Spinal cord (tissue), 9 donors: ENCODE measurements at regions not wholly inside any gene's neighbourhood (a gene's known extent, or its start where the extent isn't known, plus 50 kb on each side); places are given as distances from the start of the nearest gene placed in this dataset.

Experiments used
- DNase-seq, 6 donors: peaks; one replicate each; pipeline versions ENCODE4 v3.0.0 to v3.0.0-alpha.2; 2013 to 2015; ENCODE audit warnings: low spot score in 6 of 6, low read depth in 4 of 6
- H3K27ac ChIP-seq: one replicate; pipeline ENCODE4 v1.5.1; 2013; ENCODE audit warnings: low read depth, low read length, control low read depth
- H3K27me3 ChIP-seq: one replicate; pipeline ENCODE4 v1.6.1; 2013; ENCODE audit warnings: low read length; ENCODE audit not compliant: control insufficient read depth, insufficient read depth
- H3K36me3 ChIP-seq: one replicate; pipeline ENCODE4 v1.6.1; 2013; ENCODE audit warnings: low read length; ENCODE audit not compliant: control insufficient read depth, insufficient read depth
- H3K4me1 ChIP-seq: one replicate; pipeline ENCODE4 v1.6.1; 2013; ENCODE audit warnings: low read length; ENCODE audit not compliant: control insufficient read depth, insufficient read depth
- H3K4me3 ChIP-seq: one replicate; pipeline ENCODE4 v1.5.1; 2013; ENCODE audit warnings: low read depth, low read length, control low read depth
- H3K9me3 ChIP-seq: one replicate; pipeline ENCODE4 v1.6.1; 2013; ENCODE audit warnings: low read length; ENCODE audit not compliant: control insufficient read depth, insufficient read depth
- WGBS: methylation state at CpG from one replicate; pipeline ENCODE4 v1.1.5; 2013; ENCODE audit warnings: missing lambda C conversion rate; ENCODE audit not compliant: insufficient coverage; 5-methylcytosine and 5-hydroxymethylcytosine counted together
- donor health status: healthy.

- Histone ChIP-seq H3K4me1 (no peaks in the 10 kb centered on the region), H3K27ac (no peak overlapping the region), H3K27me3 (no peaks in the 10 kb centered on the region), H3K36me3 (no peaks in the 10 kb centered on the region), H3K9me3 (no peaks in the 10 kb centered on the region), H3K4me3 (no peak overlapping the region)
- no peak for DNase-seq
- WGBS = 100% methylated on average over 1 of the region's 3 CpGs
Observed at GRCh38 chr10:120328647-120329046, 128.4 kb upstream of the PLPP4 start.

- DNase-seq = peak in 1 of 6 donors; percentile 38
- no peak overlapping the region for H3K27ac ChIP-seq
- no CpG with 5 or more reads among the region's 3 CpGs for WGBS
- H3K27me3 ChIP-seq = no peaks in the 10 kb centered on the region
- no peaks in the 10 kb centered on the region for H3K9me3 ChIP-seq
- no peak overlapping the region for H3K4me3 ChIP-seq
- no peaks in the 10 kb centered on the region for H3K4me1 ChIP-seq
- H3K36me3 ChIP-seq = no peaks in the 10 kb centered on the region
Observed at GRCh38 chr10:120335553-120335952, 121.5 kb upstream of the PLPP4 start.

- peak in 1 of 6 donors; percentile 60 for DNase-seq
- Histone ChIP-seq H3K27ac (no peak overlapping the region), H3K9me3 (no peaks in the 10 kb centered on the region), H3K36me3 (no peaks in the 10 kb centered on the region), H3K27me3 (no peaks in the 10 kb centered on the region), H3K4me3 (no peak overlapping the region), H3K4me1 (no peaks in the 10 kb centered on the region)
Observed at GRCh38 chr10:120336306-120336910, 120.6 kb upstream of the PLPP4 start.

- H3K4me3 ChIP-seq = no peak overlapping the region
- H3K27me3 ChIP-seq = no peaks in the 10 kb centered on the region
- H3K27ac ChIP-seq = no peak overlapping the region
- DNase-seq = peak in 3 of 6 donors; percentile 7 to 73 (median 62)
- H3K4me1 ChIP-seq = no peaks in the 10 kb centered on the region
- H3K36me3 ChIP-seq = no peaks in the 10 kb centered on the region
- WGBS = 27% methylated on average over 2 of the region's 4 CpGs
- no peaks in the 10 kb centered on the region for H3K9me3 ChIP-seq
Observed at GRCh38 chr10:120336911-120337540, 120.0 kb upstream of the PLPP4 start.

GRCh38 chr10:120342115-120342714 is 114.8 kb upstream of the PLPP4 start:
- 70% methylated on average over 3 of the region's 7 CpGs for WGBS
- H3K4me1 ChIP-seq = no peaks in the 10 kb centered on the region
- H3K9me3 ChIP-seq = no peaks in the 10 kb centered on the region
- H3K36me3 ChIP-seq = no peaks in the 10 kb centered on the region
- no peak overlapping the region for H3K4me3 ChIP-seq
- H3K27me3 ChIP-seq = no peaks in the 10 kb centered on the region
- no peak overlapping the region for H3K27ac ChIP-seq
- peak in 1 of 6 donors; percentile 68 for DNase-seq

GRCh38 chr10:120345186-120345585 is 111.8 kb upstream of the PLPP4 start:
- DNase-seq = peak in 2 of 6 donors; percentile 27 to 58
- Histone ChIP-seq H3K4me3 (no peak overlapping the region), H3K36me3 (no peaks in the 10 kb centered on the region), H3K27me3 (no peaks in the 10 kb centered on the region), H3K9me3 (no peaks in the 10 kb centered on the region), H3K4me1 (no peaks in the 10 kb centered on the region), H3K27ac (no peak overlapping the region)
- 65% methylated on average over 1 of the region's 2 CpGs for WGBS

GRCh38 chr10:120347644-120348043 is 109.4 kb upstream of the PLPP4 start:
- H3K4me1 ChIP-seq = no peaks in the 10 kb centered on the region
- H3K9me3 ChIP-seq = peaks cover under 1% of the 10 kb centered on the region
- no peak for DNase-seq
- H3K4me3 ChIP-seq = no peak overlapping the region
- WGBS = 41% methylated on average over 2 of the region's 3 CpGs
- no peaks in the 10 kb centered on the region for H3K27me3 ChIP-seq
- H3K27ac ChIP-seq = no peak overlapping the region
- H3K36me3 ChIP-seq = no peaks in the 10 kb centered on the region

GRCh38 chr10:120349069-120349468 is 108.0 kb upstream of the PLPP4 start:
- 100% methylated on average over 2 of the region's 3 CpGs for WGBS
- H3K4me1 ChIP-seq = no peaks in the 10 kb centered on the region
- H3K27me3 ChIP-seq = no peaks in the 10 kb centered on the region
- peaks cover 2% of the 10 kb centered on the region for H3K9me3 ChIP-seq
- H3K27ac ChIP-seq = no peak overlapping the region
- H3K4me3 ChIP-seq = no peak overlapping the region
- no peaks in the 10 kb centered on the region for H3K36me3 ChIP-seq
- no peak for DNase-seq

- Histone ChIP-seq H3K4me3 (no peak overlapping the region), H3K27ac (no peak overlapping the region), H3K4me1 (no peaks in the 10 kb centered on the region), H3K27me3 (no peaks in the 10 kb centered on the region), H3K9me3 (peaks cover 2% of the 10 kb centered on the region), H3K36me3 (no peaks in the 10 kb centered on the region)
- DNase-seq = no peak
- WGBS = 100% methylated on average over 1 of the region's 2 CpGs
Observed at GRCh38 chr10:120355425-120355824, 101.6 kb upstream of the PLPP4 start.

GRCh38 chr10:120360571-120360970 is 96.5 kb upstream of the PLPP4 start:
- Histone ChIP-seq H3K27ac (no peak overlapping the region), H3K4me1 (no peaks in the 10 kb centered on the region), H3K9me3 (no peaks in the 10 kb centered on the region), H3K36me3 (no peaks in the 10 kb centered on the region), H3K4me3 (no peak overlapping the region), H3K27me3 (no peaks in the 10 kb centered on the region)
- WGBS = 50% methylated on average over 1 of the region's 3 CpGs
- DNase-seq = no peak
